Gastrocnemius medialis (tissue), 4 donors: ENCODE measurements at regions not wholly inside any gene's neighbourhood (a gene's known extent, or its start where the extent isn't known, plus 50 kb on each side); places are given as distances from the start of the nearest gene placed in this dataset.

Experiments used
- CTCF ChIP-seq, 5 experiments: fragments of 450-650 bp in 3 of 5; fragments of 200-600 bp in 2 of 5; sonication (generic) in 2 of 5; IDR thresholded peaks in 4 of 5; conservative IDR thresholded peaks in 1 of 5; 1 replicate in 4 of 5; 2 replicates in 1 of 5; pipeline ENCODE4 v1.5.1; 2016 to 2019; ENCODE audit warnings: antibody characterized with exemption in 5 of 5, mild to moderate bottlenecking in 3 of 5, moderate library complexity in 3 of 5
- POLR2A ChIP-seq, 2 donors: fragments of 450-650 bp; IDR thresholded peaks; one replicate each; pipeline ENCODE4 v1.6.1; 2017; ENCODE audit warnings: antibody characterized with exemption in 2 of 2, mild to moderate bottlenecking in 2 of 2, moderate library complexity in 2 of 2

GRCh38 chr10:2121929-2122328, 384.6 kb upstream of the ADARB2 start:
- TF ChIP-seq CTCF (IDR thresholded peaks at IDR 0.05 in 4 of 5, conservative IDR thresholded peaks at IDR 0.05 in 1 of 5) (no peak), POLR2A (IDR thresholded peaks at IDR 0.05) (no peak)
